HG03135 (cell line): ENCODE measurements at regions not wholly inside any gene's neighbourhood (a gene's known extent, or its start where the extent isn't known, plus 50 kb on each side); places are given as distances from the start of the nearest gene placed in this dataset.

ENCODE experiments used
- ATAC-seq: cut with Tn5 transposase; IDR thresholded peaks from one replicate; pipeline ENCODE4 v1.9.1; 2021; ENCODE audit warnings: mild to moderate bottlenecking, moderate library complexity; ENCODE audit not compliant: unreplicated experiment

- ATAC-seq = no peak
Measured at GRCh38 chr13:30844548-30845296, 61.3 kb upstream of the MEDAG start.

GRCh38 chr13:30845297-30846214, 60.5 kb upstream of the MEDAG start:
- ATAC-seq = no peak

GRCh38 chr13:30846311-30846710, 59.8 kb upstream of the MEDAG start:
- ATAC-seq = no peak

- no peak for ATAC-seq
Measured at GRCh38 chr13:30846866-30847265, 59.2 kb upstream of the MEDAG start.

GRCh38 chr13:30847650-30848307, 58.3 kb upstream of the MEDAG start:
- no peak for ATAC-seq

- no peak for ATAC-seq
Measured at GRCh38 chr13:30848332-30849027, 57.6 kb upstream of the MEDAG start.

- ATAC-seq = no peak
Measured at GRCh38 chr13:30849611-30850010, 56.5 kb upstream of the MEDAG start.

- ATAC-seq = no peak
Measured at GRCh38 chr13:30850204-30850866, 55.7 kb upstream of the MEDAG start.

- no peak for ATAC-seq
Measured at GRCh38 chr13:30850867-30851211, 55.2 kb upstream of the MEDAG start.

GRCh38 chr13:30851697-30852096, 54.4 kb upstream of the MEDAG start:
- peak; percentile 55 for ATAC-seq

- ATAC-seq = no peak
Measured at GRCh38 chr13:30855569-30855968, 50.5 kb upstream of the MEDAG start.

- no peak for ATAC-seq
Measured at GRCh38 chr13:30856005-30856790, 49.9 kb upstream of the MEDAG start.
